SU-DHL-6 (cell line): ENCODE measurements at regions not wholly inside any gene's neighbourhood (a gene's known extent, or its start where the extent isn't known, plus 50 kb on each side); places are given as distances from the start of the nearest gene placed in this dataset.
A peak's percentile ranks its signal among the peaks of the same experiment; 100 is the strongest.
"Not testable (repeated sequence)": the region's sequence is repeated elsewhere in the genome, so short reads cannot be mapped to it uniquely, and the experiment has no call there.

Experiments used
- H2AFZ ChIP-seq: fragments of 200-600 bp; sonication (generic); 2 replicates; pipeline ENCODE4 v1.6.1; 2014; ENCODE audit warnings: low read depth, mild to moderate bottlenecking, moderate library complexity, mixed read lengths, antibody characterized with exemption, low read length; ENCODE audit not compliant: severe bottlenecking
- H3F3A ChIP-seq: fragments of 200-600 bp; shearing (Covaris generic); 2 replicates; pipeline ENCODE4 v1.6.0; 2016; ENCODE audit warnings: antibody characterized with exemption, mild to moderate bottlenecking; ENCODE audit not compliant: insufficient read depth
- H3K27ac ChIP-seq: fragments of 200-600 bp; sonication (generic); 2 replicates; pipeline ENCODE4 v1.5.1; 2016; ENCODE audit warnings: low read depth, mild to moderate bottlenecking, low read length, moderate library complexity, mixed read lengths
- H3K27me3 ChIP-seq: fragments of 200-600 bp; sonication (generic), shearing (Covaris generic); 2 replicates; pipeline ENCODE4 v1.6.0; 2014; ENCODE audit warnings: mild to moderate bottlenecking, low read length
- H3K36me3 ChIP-seq: fragments of 200-600 bp; sonication (generic); 2 replicates; pipeline ENCODE4 v1.6.1; 2014; ENCODE audit warnings: mild to moderate bottlenecking, low read length, mixed read lengths
- H3K4me2 ChIP-seq: fragments of 300-600, 200-600 bp; shearing (Covaris generic), sonication (generic); 2 replicates; pipeline ENCODE4 v1.6.0; 2014; ENCODE audit warnings: low read length, low read depth, mild to moderate bottlenecking; ENCODE audit not compliant: poor library complexity, severe bottlenecking
- H3K4me3 ChIP-seq: fragments of 200-600 bp; sonication (generic); 2 replicates; pipeline ENCODE4 v1.5.1; 2014; ENCODE audit warnings: antibody characterized with exemption, low read length, mild to moderate bottlenecking, mixed read lengths; ENCODE audit not compliant: insufficient read depth, poor library complexity, severe bottlenecking
- H3K79me2 ChIP-seq: fragments of 200-600 bp; sonication (generic); 2 replicates; pipeline ENCODE4 v1.6.1; 2014; ENCODE audit warnings: mild to moderate bottlenecking, low read length, moderate library complexity; ENCODE audit not compliant: insufficient read depth
- H3K9ac ChIP-seq: fragments of 200-600 bp; sonication (generic); 2 replicates; pipeline ENCODE4 v1.7.0; 2014; ENCODE audit warnings: mild to moderate bottlenecking, low read length
- H3K9me2 ChIP-seq: fragments of 200-600 bp; sonication (generic); replicated peaks from 2 replicates; pipeline ENCODE4 v1.6.1; 2014; ENCODE audit warnings: low read length; ENCODE audit not compliant: insufficient read depth
- H3K9me3 ChIP-seq: fragments of 200-600 bp; sonication (generic); 2 replicates; pipeline ENCODE4 v1.6.1; 2014; ENCODE audit warnings: low read length, mixed read lengths; ENCODE audit not compliant: insufficient read depth
- H4K20me1 ChIP-seq: fragments of 200-600 bp; sonication (generic); 2 replicates; pipeline ENCODE4 v1.6.1; 2014; ENCODE audit warnings: low read depth, mild to moderate bottlenecking, antibody characterized with exemption, low read length, moderate library complexity, mixed read lengths
- EZH2phosphoT487 ChIP-seq: fragments of 200-600 bp; sonication (generic), shearing (Covaris generic); conservative IDR thresholded peaks from 2 replicates; pipeline ENCODE4 v1.6.1; 2018; ENCODE audit warnings: mild to moderate bottlenecking, antibody characterized with exemption, low read length, moderate library complexity, mixed read lengths
- TF ChIP-seq, protein P1 (sequence below): fragments of 200-600 bp; sonication (generic); IDR thresholded peaks from one replicate; pipeline ENCODE4 v1.5.1; 2017; ENCODE audit warnings: antibody characterized with exemption, mild to moderate bottlenecking, low read length, moderate library complexity; ENCODE audit not compliant: insufficient read depth, poor library complexity, severe bottlenecking

DNA sequence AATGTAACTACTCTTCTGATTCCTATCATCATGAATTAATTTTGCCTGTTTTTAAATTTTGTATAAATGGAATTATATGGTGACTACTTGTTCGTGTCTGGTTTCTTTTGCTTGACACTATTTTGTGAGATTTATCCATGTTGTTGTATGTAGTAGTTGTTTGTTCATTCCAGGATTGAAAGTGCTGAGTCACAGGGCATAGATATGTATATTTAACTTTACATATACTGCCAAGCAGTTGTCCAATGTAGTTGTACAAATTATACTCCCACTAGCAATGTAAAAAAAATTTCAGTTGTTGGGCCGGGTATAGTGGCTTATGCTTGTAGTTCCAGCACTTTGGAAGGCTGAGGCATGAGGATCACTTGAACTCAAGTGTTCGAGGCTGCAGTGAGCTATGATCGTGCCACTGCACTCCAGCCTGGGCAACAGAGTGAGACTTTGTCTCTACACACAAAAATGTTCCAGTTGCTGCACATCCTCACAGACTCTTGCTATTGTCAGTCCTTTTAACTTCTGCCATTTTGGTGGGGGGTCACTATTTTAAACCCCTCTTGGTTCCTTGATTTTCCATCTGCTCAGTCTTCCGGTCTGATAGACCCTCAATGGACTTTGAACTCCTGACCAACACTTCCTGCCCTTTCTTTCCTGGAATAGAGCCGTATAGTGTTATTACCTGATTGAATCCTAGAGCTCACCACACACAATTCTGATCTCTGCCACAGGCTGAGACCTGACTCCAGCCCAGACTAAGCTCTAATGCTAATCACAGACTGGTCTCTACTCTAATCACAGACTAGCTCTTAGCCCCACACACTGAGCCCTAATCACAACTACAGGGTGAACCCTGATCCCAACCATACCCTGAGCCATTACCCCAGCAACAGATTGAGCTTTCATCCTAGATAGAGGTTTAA, 69.3 kb upstream of the MELK start:
- Histone ChIP-seq H3F3A (no peaks in the 10 kb centered on the region), H4K20me1 (no peaks in the 10 kb centered on the region), H3K9me2 (no peaks in the 10 kb centered on the region), H2AFZ (peak overlapping the region; percentile 10), H3K9ac (no peak overlapping the region), H3K27ac (no peak overlapping the region), H3K36me3 (no peaks in the 10 kb centered on the region), H3K9me3 (no peaks in the 10 kb centered on the region), H3K4me3 (no peak overlapping the region), H3K27me3 (no peaks in the 10 kb centered on the region), H3K4me2 (no peak overlapping the region), H3K79me2 (no peaks in the 10 kb centered on the region)
- TF ChIP-seq, protein P1, sequence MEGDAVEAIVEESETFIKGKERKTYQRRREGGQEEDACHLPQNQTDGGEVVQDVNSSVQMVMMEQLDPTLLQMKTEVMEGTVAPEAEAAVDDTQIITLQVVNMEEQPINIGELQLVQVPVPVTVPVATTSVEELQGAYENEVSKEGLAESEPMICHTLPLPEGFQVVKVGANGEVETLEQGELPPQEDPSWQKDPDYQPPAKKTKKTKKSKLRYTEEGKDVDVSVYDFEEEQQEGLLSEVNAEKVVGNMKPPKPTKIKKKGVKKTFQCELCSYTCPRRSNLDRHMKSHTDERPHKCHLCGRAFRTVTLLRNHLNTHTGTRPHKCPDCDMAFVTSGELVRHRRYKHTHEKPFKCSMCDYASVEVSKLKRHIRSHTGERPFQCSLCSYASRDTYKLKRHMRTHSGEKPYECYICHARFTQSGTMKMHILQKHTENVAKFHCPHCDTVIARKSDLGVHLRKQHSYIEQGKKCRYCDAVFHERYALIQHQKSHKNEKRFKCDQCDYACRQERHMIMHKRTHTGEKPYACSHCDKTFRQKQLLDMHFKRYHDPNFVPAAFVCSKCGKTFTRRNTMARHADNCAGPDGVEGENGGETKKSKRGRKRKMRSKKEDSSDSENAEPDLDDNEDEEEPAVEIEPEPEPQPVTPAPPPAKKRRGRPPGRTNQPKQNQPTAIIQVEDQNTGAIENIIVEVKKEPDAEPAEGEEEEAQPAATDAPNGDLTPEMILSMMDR: no peak
- no peak for TF ChIP-seq EZH2phosphoT487

DNA sequence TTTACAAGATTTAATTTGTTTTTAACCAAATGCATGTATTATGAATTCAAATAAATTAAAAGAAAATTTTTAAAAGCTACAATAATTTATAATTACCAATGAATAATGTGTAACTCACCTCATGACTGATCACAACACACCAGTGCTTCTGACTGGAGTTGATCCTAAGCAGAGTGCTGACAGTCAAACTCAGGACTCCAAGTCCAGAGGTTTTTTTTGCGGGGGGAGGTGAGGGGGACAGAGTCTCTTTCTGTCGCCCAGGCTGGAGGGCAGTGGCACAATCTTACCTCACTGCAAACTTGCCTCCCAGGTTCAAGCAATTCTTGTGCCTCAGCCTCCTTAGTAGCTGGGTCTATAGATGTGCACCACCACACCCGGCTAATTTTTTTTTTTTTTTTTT, 71.0 kb upstream of the MELK start:
- H2AFZ ChIP-seq: no peak overlapping the region
- H3K27me3 ChIP-seq: 0 out of 2 replicates have a peak, but pooled peaks cover 3% of the 10 kb centered on the region
- H3K79me2 ChIP-seq: no peaks in the 10 kb centered on the region
- H3K9me3 ChIP-seq: no peaks in the 10 kb centered on the region
- H3K4me3 ChIP-seq: no peak overlapping the region
- no peaks in the 10 kb centered on the region for H3K36me3 ChIP-seq
- no peaks in the 10 kb centered on the region for H3K9me2 ChIP-seq
- no peak overlapping the region for H3K9ac ChIP-seq
- no peak overlapping the region for H3K4me2 ChIP-seq
- no peaks in the 10 kb centered on the region for H3F3A ChIP-seq
- no peaks in the 10 kb centered on the region for H4K20me1 ChIP-seq
- no peak overlapping the region for H3K27ac ChIP-seq
- no peak for TF ChIP-seq EZH2phosphoT487
- TF ChIP-seq, protein P1: no peak

DNA sequence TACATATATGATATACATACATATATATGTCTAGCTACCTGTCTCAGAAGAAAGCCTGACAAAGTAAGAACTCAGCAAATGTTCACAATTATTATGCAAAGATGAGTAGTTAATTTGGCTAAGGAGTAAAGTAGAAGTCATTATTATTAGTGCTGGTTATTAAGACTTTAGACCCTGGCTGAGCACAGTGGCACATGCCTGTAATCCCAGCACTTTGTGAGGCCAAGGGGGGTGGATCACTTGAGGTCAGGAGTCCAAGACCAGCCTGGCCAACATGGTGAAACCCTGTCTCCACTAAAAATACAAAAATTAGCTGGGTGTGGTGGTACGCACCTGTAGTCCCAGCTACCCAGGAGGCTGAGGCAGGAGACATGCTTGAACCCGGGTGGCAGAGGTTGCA, 71.8 kb upstream of the MELK start:
- H3K9me3 ChIP-seq, H3K4me2 ChIP-seq, H4K20me1 ChIP-seq, H3F3A ChIP-seq, H3K79me2 ChIP-seq, H3K9me2 ChIP-seq, H3K36me3 ChIP-seq, H3K27ac ChIP-seq, H3K4me3 ChIP-seq, H3K9ac ChIP-seq, H3K27me3 ChIP-seq, H2AFZ ChIP-seq: not testable (repeated sequence)

DNA sequence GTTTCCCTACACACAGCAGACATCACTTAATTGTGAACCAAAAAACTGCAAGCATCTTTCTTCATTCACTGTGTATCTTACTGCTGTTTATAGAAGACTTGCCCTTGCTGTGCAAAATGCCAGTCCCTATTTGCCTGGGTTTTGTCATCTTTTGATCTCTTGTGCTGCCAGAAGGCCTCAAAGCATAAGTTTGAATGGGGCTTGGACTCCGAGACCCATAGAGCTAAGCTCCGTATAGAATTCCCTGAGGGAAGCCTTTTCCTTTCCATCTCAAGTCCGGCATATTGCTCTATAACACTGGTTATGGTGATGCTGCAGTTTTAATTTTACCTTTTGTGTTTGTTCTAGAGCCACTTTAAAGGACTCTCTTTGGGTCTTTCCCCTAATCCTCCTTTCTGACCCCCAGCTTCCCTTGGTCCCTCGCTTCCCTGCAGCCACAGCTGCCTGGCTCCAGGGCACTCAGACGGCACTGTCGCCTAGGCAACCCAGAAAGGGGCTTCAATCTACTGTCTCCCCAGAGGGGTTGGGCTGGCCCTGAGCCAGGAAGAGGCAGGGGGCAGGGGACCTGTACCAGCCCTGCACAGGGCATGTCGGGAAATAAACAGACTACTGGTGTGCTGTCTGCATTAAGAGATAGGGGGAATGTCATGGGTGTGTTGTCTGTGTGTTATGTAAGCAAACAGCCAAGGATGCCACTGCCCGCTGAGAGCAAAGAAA, 73.4 kb upstream of the MELK start:
- TF ChIP-seq, protein P1: no peak
- no peak for TF ChIP-seq EZH2phosphoT487
- no peak overlapping the region for H3K4me3 ChIP-seq
- H3K27ac ChIP-seq: no peak overlapping the region
- no peaks in the 10 kb centered on the region for H3K36me3 ChIP-seq
- H4K20me1 ChIP-seq: no peaks in the 10 kb centered on the region
- H3K27me3 ChIP-seq: 0 out of 2 replicates have a peak, but pooled peaks cover 3% of the 10 kb centered on the region
- no peak overlapping the region for H2AFZ ChIP-seq
- H3K79me2 ChIP-seq: no peaks in the 10 kb centered on the region
- no peak overlapping the region for H3K9ac ChIP-seq
- no peaks in the 10 kb centered on the region for H3K9me2 ChIP-seq
- no peak overlapping the region for H3K4me2 ChIP-seq
- H3F3A ChIP-seq: no peaks in the 10 kb centered on the region
- H3K9me3 ChIP-seq: no peaks in the 10 kb centered on the region

DNA sequence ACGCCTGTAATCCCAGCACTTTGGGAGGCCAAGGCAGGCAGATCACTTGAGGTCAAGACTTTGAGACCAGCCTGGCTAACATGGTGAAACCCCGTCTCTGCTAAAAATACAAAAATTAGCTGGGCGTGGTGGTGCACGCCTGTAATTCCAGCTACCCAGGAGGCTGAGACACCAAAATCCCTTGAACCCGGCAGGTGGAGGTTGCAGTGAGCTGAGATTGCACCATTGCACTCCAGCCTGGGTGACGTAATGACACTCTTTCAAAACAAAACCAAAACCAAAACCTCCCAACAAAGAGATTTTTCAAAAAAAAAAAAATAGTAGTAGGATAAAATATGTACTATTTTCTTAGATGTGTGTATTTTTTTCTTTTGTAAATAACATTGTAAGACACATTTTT, 79.1 kb upstream of the MELK start:
- H3K9me3 ChIP-seq, H3K9me2 ChIP-seq, H3K27me3 ChIP-seq, H3K36me3 ChIP-seq, H3K4me2 ChIP-seq, H3K4me3 ChIP-seq, H3K9ac ChIP-seq, H3K27ac ChIP-seq, H2AFZ ChIP-seq, H4K20me1 ChIP-seq, H3F3A ChIP-seq, H3K79me2 ChIP-seq: not testable (repeated sequence)
